IMR-90 (cell line): ENCODE measurements at regions not wholly inside any gene's neighbourhood (a gene's known extent, or its start where the extent isn't known, plus 50 kb on each side); places are given as distances from the start of the nearest gene placed in this dataset.

Source experiments
- ATAC-seq: fragments of 200-7000 bp; cut with Tn5 transposase; 2 replicates; pipeline ENCODE4 v1.9.1; 2020; ENCODE audit warnings: low read depth, mild to moderate bottlenecking, moderate library complexity
- BruUV-seq: library from RNA; stranded (reverse); fragments of 400-500 nt; replicated peaks from 2 replicates; lab custom pipeline; 2021; lab: Mats Ljungman, UMichigan
- CTCF ChIA-PET: fragments of 300-600 bp; formaldehyde crosslinking; extraction: SDS; loops from one replicate; lab custom pipeline; 2021; ENCODE audit warnings: antibody characterized with exemption; lab: Yijun Ruan, JAX
- POLR2A ChIA-PET: fragments of 300-600 bp; sonication (Branson Sonifier 250); formaldehyde crosslinking; loops from one replicate; lab custom pipeline; 2022; ENCODE audit warnings: antibody characterized with exemption; ENCODE audit not compliant: unreplicated experiment; lab: Charles Lee
- DNase-seq: peaks from one replicate; pipeline ENCODE4 v3.0.0; 2013
- H2AFZ ChIP-seq: replicated peaks from 2 replicates; pipeline ENCODE3; 2013; ENCODE audit warnings: low read length, mild to moderate bottlenecking; ENCODE audit not compliant: poor library complexity
- H2AK5ac ChIP-seq: 2 replicates; pipeline ENCODE4 v1.6.1; 2013; ENCODE audit warnings: low read depth, low read length, inconsistent platforms
- H2AK9ac ChIP-seq: replicated peaks from 2 replicates; pipeline ENCODE3; 2013; ENCODE audit warnings: mild to moderate bottlenecking, low read depth, low read length, moderate library complexity; ENCODE audit not compliant: poor library complexity
- H2BK120ac ChIP-seq: 2 replicates; pipeline ENCODE4 v1.6.1; 2013; ENCODE audit warnings: low read depth, low read length, inconsistent platforms
- H2BK15ac ChIP-seq: 3 replicates; pipeline ENCODE4 v1.6.1; 2013; ENCODE audit warnings: low read depth, low read length, inconsistent platforms
- H2BK20ac ChIP-seq: 2 replicates; pipeline ENCODE4 v1.6.1; 2013; ENCODE audit warnings: low read depth, mild to moderate bottlenecking, inconsistent platforms, low read length, moderate library complexity
- H2BK5ac ChIP-seq: 2 replicates; pipeline ENCODE4 v1.6.1; 2013; ENCODE audit warnings: mild to moderate bottlenecking, low read depth, low read length, inconsistent platforms; ENCODE audit not compliant: poor library complexity, severe bottlenecking
- H3K14ac ChIP-seq: replicated peaks from 2 replicates; pipeline ENCODE4 v1.6.1; 2013; ENCODE audit warnings: low read depth, low read length, inconsistent platforms
- H3K18ac ChIP-seq: 2 replicates; pipeline ENCODE4 v1.6.1; 2013; ENCODE audit warnings: low read depth, low read length, control low read depth
- H3K23ac ChIP-seq: 2 replicates; pipeline ENCODE4 v1.6.1; 2013; ENCODE audit warnings: low read depth, low read length, inconsistent platforms
- H3K27ac ChIP-seq: 2 replicates; pipeline ENCODE4 v1.5.1; 2013; ENCODE audit warnings: mild to moderate bottlenecking, control low read depth, low read length; ENCODE audit not compliant: insufficient read depth
- H3K27me3 ChIP-seq: 2 replicates; pipeline ENCODE4 v1.6.1; 2013; ENCODE audit warnings: low read length; ENCODE audit not compliant: control insufficient read depth, insufficient read depth
- H3K36me3 ChIP-seq: 2 replicates; pipeline ENCODE4 v1.6.1; 2013; ENCODE audit warnings: low read length, mixed read lengths; ENCODE audit not compliant: control insufficient read depth, insufficient read depth
- H3K4ac ChIP-seq: 2 replicates; pipeline ENCODE4 v1.6.1; 2013; ENCODE audit warnings: low read depth, low read length, inconsistent platforms
- H3K4me1 ChIP-seq: 2 replicates; pipeline ENCODE4 v1.6.1; 2013; ENCODE audit warnings: low read length, mixed read lengths; ENCODE audit not compliant: control insufficient read depth, insufficient read depth
- H3K4me2 ChIP-seq: 2 replicates; pipeline ENCODE4 v1.6.1; 2013; ENCODE audit warnings: low read depth, mild to moderate bottlenecking, control low read depth, low read length, moderate library complexity
- H3K4me3 ChIP-seq: 2 replicates; pipeline ENCODE4 v1.5.1; 2013; ENCODE audit warnings: low read depth, mild to moderate bottlenecking, control low read depth, low read length, moderate library complexity; ENCODE audit not compliant: insufficient read depth
- H3K56ac ChIP-seq: 2 replicates; pipeline ENCODE4 v1.6.1; 2013; ENCODE audit warnings: low read length, inconsistent platforms; ENCODE audit not compliant: insufficient read depth; ENCODE audit errors: extremely low read depth
- H3K79me1 ChIP-seq, 2 experiments: 2 replicates each; pipeline ENCODE4 v1.6.1; 2013; ENCODE audit warnings: low read length in 2 of 2, inconsistent platforms in 1 of 2, low read depth in 1 of 2
- H3K9ac ChIP-seq: 2 replicates; pipeline ENCODE4 v1.6.1; 2013; ENCODE audit warnings: low read depth, low read length, control low read depth
- H3K9me1 ChIP-seq: 2 replicates; pipeline ENCODE4 v1.6.1; 2013; ENCODE audit warnings: low read length, inconsistent platforms; ENCODE audit not compliant: insufficient read depth
- H3K9me3 ChIP-seq: 2 replicates; pipeline ENCODE4 v1.6.1; 2013; ENCODE audit warnings: low read length; ENCODE audit not compliant: control insufficient read depth, insufficient read depth
- H4K20me1 ChIP-seq: 2 replicates; pipeline ENCODE4 v1.6.1; 2013; ENCODE audit warnings: low read length, inconsistent platforms; ENCODE audit not compliant: insufficient read depth
- H4K5ac ChIP-seq: 2 replicates; pipeline ENCODE4 v1.6.1; 2013; ENCODE audit warnings: mild to moderate bottlenecking, low read depth, low read length, control low read depth
- H4K8ac ChIP-seq, 2 experiments: 2 replicates each; pipeline ENCODE4 v1.6.1; 2013; ENCODE audit warnings: low read depth in 2 of 2, low read length in 2 of 2, control low read depth in 1 of 2, inconsistent platforms in 1 of 2
- H4K91ac ChIP-seq: 2 replicates; pipeline ENCODE4 v1.6.1; 2013; ENCODE audit warnings: low read depth, low read length, inconsistent platforms; ENCODE audit not compliant: insufficient read depth
- BHLHE40 ChIP-seq: fragments of 150-350 bp; IDR thresholded peaks from 2 replicates; pipeline ENCODE4 v1.6.1; 2016; ENCODE audit warnings: mild to moderate bottlenecking, low read depth, low read length
- CEBPB ChIP-seq: IDR thresholded peaks from 2 replicates; pipeline ENCODE4 v1.6.1; 2012; ENCODE audit warnings: low read depth, low read length, improper control_type of control experiment
- CHD1 ChIP-seq: IDR thresholded peaks from 2 replicates; pipeline ENCODE4 v1.6.1; 2012; ENCODE audit warnings: low read depth, low read length, improper control_type of control experiment
- CTCF ChIP-seq: conservative IDR thresholded peaks from 2 replicates; pipeline ENCODE4 v1.5.1; 2012; ENCODE audit warnings: mild to moderate bottlenecking, low read depth, low read length, improper control_type of control experiment
- ELK1 ChIP-seq: fragments of 150-350 bp; IDR thresholded peaks from 2 replicates; pipeline ENCODE4 v1.6.1; 2016; ENCODE audit warnings: low read depth, mild to moderate bottlenecking, low read length, moderate library complexity, borderline replicate concordance
- FOS ChIP-seq: fragments of 150-350 bp; IDR thresholded peaks from 2 replicates; pipeline ENCODE4 v1.6.1; 2016; ENCODE audit warnings: low read depth, low read length
- MAFK ChIP-seq: IDR thresholded peaks from 2 replicates; pipeline ENCODE4 v1.6.1; 2012; ENCODE audit warnings: low read depth, low read length, improper control_type of control experiment
- MAZ ChIP-seq: IDR thresholded peaks from 2 replicates; pipeline ENCODE4 v1.6.1; 2012; ENCODE audit warnings: low read depth, mild to moderate bottlenecking, low read length, improper control_type of control experiment, moderate library complexity, borderline replicate concordance
- MXI1 ChIP-seq: IDR thresholded peaks from 2 replicates; pipeline ENCODE4 v1.6.1; 2012; ENCODE audit warnings: low read depth, mild to moderate bottlenecking, low read length, moderate library complexity, borderline replicate concordance
- NFE2L2 ChIP-seq: fragments of 150-350 bp; IDR thresholded peaks from 2 replicates; pipeline ENCODE4 v1.6.1; 2016; ENCODE audit warnings: low read depth, mild to moderate bottlenecking, low read length
- POLR2A ChIP-seq: IDR thresholded peaks from 2 replicates; pipeline ENCODE4 v1.6.1; 2012; ENCODE audit warnings: mild to moderate bottlenecking, low read depth, low read length
- RAD21 ChIP-seq: IDR thresholded peaks from 2 replicates; pipeline ENCODE4 v1.6.1; 2012; ENCODE audit warnings: low read length, improper control_type of control experiment
- RCOR1 ChIP-seq: IDR thresholded peaks from 2 replicates; pipeline ENCODE4 v1.6.1; 2012; ENCODE audit warnings: mild to moderate bottlenecking, low read length, improper control_type of control experiment; ENCODE audit not compliant: insufficient replicate concordance
- RFX5 ChIP-seq: IDR thresholded peaks from 2 replicates; pipeline ENCODE4 v1.8.0; 2012; ENCODE audit warnings: low read depth, mild to moderate bottlenecking, low read length, moderate library complexity
- SMC3 ChIP-seq: fragments of 150-350 bp; IDR thresholded peaks from 2 replicates; pipeline ENCODE4 v1.6.1; 2016; ENCODE audit warnings: low read depth, mild to moderate bottlenecking, antibody characterized with exemption, low read length, moderate library complexity
- USF2 ChIP-seq: fragments of 150-350 bp; IDR thresholded peaks from 2 replicates; pipeline ENCODE4 v1.6.1; 2017; ENCODE audit warnings: mild to moderate bottlenecking, antibody characterized with exemption, low read length, low read depth
- WGBS, 2 experiments: methylation state at CpG; one replicate each; pipeline versions ENCODE4 v1.1.5 to v1.1.7; 2013; ENCODE audit warnings: missing lambda C conversion rate in 2 of 2; ENCODE audit not compliant: insufficient read length in 1 of 2; ENCODE audit errors: extremely low coverage in 2 of 2; 5-methylcytosine and 5-hydroxymethylcytosine counted together
- dilution Hi-C: fragments of 300-500 bp; cut with HindIII; formaldehyde crosslinking; loops from one replicate; pipeline ENCODE4 v1.14.3; 2018; ENCODE audit warnings: low sequenced_read_pairs; ENCODE audit not compliant: unreplicated experiment
- in situ Hi-C: fragments of 300-500 bp; cut with MboI; formaldehyde crosslinking; loops from 3 replicates; pipeline ENCODE4 v1.14.3; 2019; ENCODE audit warnings: low sequenced_read_pairs, inconsistent platforms, mixed read lengths
- intact Hi-C: fragments of 100-400 bp; cut with micrococcal nuclease; formaldehyde crosslinking; loops from 2 replicates; pipeline ENCODE4 v1.10.0; 2022

DNA sequence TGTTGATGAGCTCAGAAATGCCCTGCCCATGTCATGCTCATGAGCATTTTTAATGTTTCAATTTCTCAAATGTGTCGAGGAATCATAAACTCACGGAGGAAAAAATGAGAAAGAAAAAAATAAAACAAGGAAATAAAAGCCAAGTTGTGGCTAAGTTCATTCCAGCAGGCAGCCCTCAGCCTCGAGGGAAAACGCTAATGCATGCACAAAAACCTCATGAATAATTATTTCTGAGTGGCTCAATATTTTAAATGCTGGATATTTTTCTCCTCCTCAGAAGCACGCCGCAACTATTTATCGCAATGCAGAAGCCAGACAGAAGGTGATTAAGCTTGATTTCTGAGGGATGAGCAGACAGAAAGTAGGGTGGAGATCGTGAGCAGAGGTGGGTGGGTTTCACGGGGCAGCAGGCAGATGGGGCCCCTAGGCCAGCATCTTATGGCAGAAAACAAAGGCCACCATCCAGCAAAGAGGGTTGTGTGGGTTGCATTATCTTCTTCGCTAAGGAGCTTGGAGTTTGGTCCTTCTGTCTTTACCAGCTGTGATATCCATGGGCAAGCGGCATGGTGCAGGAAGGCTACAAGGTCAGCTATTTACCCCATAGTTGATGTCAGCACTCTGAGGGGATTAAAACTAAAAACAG lies 151.5 kb upstream of the LRFN2 start:
- no peak overlapping the region for H2BK120ac ChIP-seq
- H3K36me3 ChIP-seq, result no peaks in the 10 kb centered on the region
- no peak overlapping the region for H2BK15ac ChIP-seq
- H3K4me3 ChIP-seq, result no peak overlapping the region
- DNase-seq (no peak), ATAC-seq (no peak)
- H2BK5ac ChIP-seq, result no peak overlapping the region
- H3K4me2 ChIP-seq, result no peak overlapping the region
- in situ Hi-C loops (no loop called here), intact Hi-C loops (no loop called here), dilution Hi-C loops (no loop called here)
- no peaks in the 10 kb centered on the region for H3K79me1 ChIP-seq
- H3K9me1 ChIP-seq, result no peaks in the 10 kb centered on the region
- no peak overlapping the region for H3K27ac ChIP-seq
- TF ChIP-seq RFX5 (no peak), CTCF (no peak), POLR2A (no peak), SMC3 (no peak), MAFK (no peak), CEBPB (no peak), MAZ (no peak), NFE2L2 (no peak), ELK1 (no peak), RCOR1 (no peak), FOS (no peak), BHLHE40 (no peak), USF2 (no peak), RAD21 (no peak), MXI1 (no peak), CHD1 (no peak)
- no peaks in the 10 kb centered on the region for H3K4me1 ChIP-seq
- no peak overlapping the region for H4K5ac ChIP-seq
- no TSS peak for BruUV-seq
- H3K4ac ChIP-seq, result no peak overlapping the region
- peaks cover 1% of the 10 kb centered on the region; the same call in 1 of the 2 replicates for H3K27me3 ChIP-seq
- H3K9me3 ChIP-seq, result no peaks in the 10 kb centered on the region
- H2AK9ac ChIP-seq, result no peak overlapping the region
- no CpG with 5 or more reads among the region's 11 CpGs for WGBS, 2 experiments
- H3K9ac ChIP-seq, result no peak overlapping the region
- ChIA-PET POLR2A (no interaction called here), CTCF (no interaction called here)
- no peak overlapping the region for H2AK5ac ChIP-seq
- H3K18ac ChIP-seq, result no peak overlapping the region
- H4K8ac ChIP-seq, result no peak overlapping the region
- H3K23ac ChIP-seq, result no peak overlapping the region
- no peak overlapping the region for H2AFZ ChIP-seq
- no peak overlapping the region for H4K91ac ChIP-seq
- no peaks in the 10 kb centered on the region for H4K20me1 ChIP-seq
- no peak overlapping the region for H3K14ac ChIP-seq
- H2BK20ac ChIP-seq, result no peak overlapping the region
- H3K56ac ChIP-seq, result no peak overlapping the region
